CD4-positive, alpha-beta T cell treated with Interferon alpha-2 for 1 hour (primary cell): ENCODE measurements at regions not wholly inside any gene's neighbourhood (a gene's known extent, or its start where the extent isn't known, plus 50 kb on each side); places are given as distances from the start of the nearest gene placed in this dataset.

Experiments
- DNase-seq, 2 donors: peaks; one replicate each; pipeline ENCODE4 v3.0.0-alpha.2; 2020 to 2022

- DNase-seq, result no peak
These were observed 110.2 kb upstream of the GPC1 start for GRCh38 chr2:240325016-240326007.

- no peak for DNase-seq
These were observed 109.2 kb upstream of the GPC1 start for GRCh38 chr2:240326246-240326645.

GRCh38 chr2:240326886-240327285 lies 108.6 kb upstream of the GPC1 start:
- no peak for DNase-seq

- no peak for DNase-seq
These were observed 107.9 kb upstream of the GPC1 start for GRCh38 chr2:240327566-240327965.

- no peak for DNase-seq
These were observed 106.9 kb upstream of the GPC1 start for GRCh38 chr2:240328526-240328925.

GRCh38 chr2:240329116-240329665 lies 106.3 kb upstream of the GPC1 start:
- no peak for DNase-seq

- DNase-seq, result no peak
These were observed 105.7 kb upstream of the GPC1 start for GRCh38 chr2:240329778-240330177.

- no peak for DNase-seq
These were observed 101.5 kb upstream of the GPC1 start for GRCh38 chr2:240333985-240334384.

- no peak for DNase-seq
These were observed 100.4 kb upstream of the GPC1 start for GRCh38 chr2:240335061-240335460.

GRCh38 chr2:240336820-240337427 lies 98.5 kb upstream of the GPC1 start:
- DNase-seq, result no peak

GRCh38 chr2:240338274-240338673 lies 97.2 kb upstream of the GPC1 start:
- no peak for DNase-seq

GRCh38 chr2:240339411-240340360 lies 95.8 kb upstream of the GPC1 start:
- DNase-seq, result no peak

GRCh38 chr2:240340361-240340761 lies 95.1 kb upstream of the GPC1 start:
- no peak for DNase-seq

- DNase-seq, result no peak
These were observed 94.4 kb upstream of the GPC1 start for GRCh38 chr2:240341064-240341463.

- DNase-seq, result no peak
These were observed 91.9 kb upstream of the GPC1 start for GRCh38 chr2:240343548-240343947.

GRCh38 chr2:240344904-240345303 lies 90.6 kb upstream of the GPC1 start:
- DNase-seq, result no peak

GRCh38 chr2:240346015-240346752 lies 89.3 kb upstream of the GPC1 start:
- DNase-seq, result no peak

- no peak for DNase-seq
These were observed 88.6 kb upstream of the GPC1 start for GRCh38 chr2:240346753-240347372.

GRCh38 chr2:240347373-240347940 lies 88.0 kb upstream of the GPC1 start:
- no peak for DNase-seq

- no peak for DNase-seq
These were observed 87.4 kb upstream of the GPC1 start for GRCh38 chr2:240347949-240348500.

GRCh38 chr2:240348522-240348921 lies 86.9 kb upstream of the GPC1 start:
- DNase-seq, result no peak
